SK-N-SH (cell line): ENCODE measurements at regions not wholly inside any gene's neighbourhood (a gene's known extent, or its start where the extent isn't known, plus 50 kb on each side); places are given as distances from the start of the nearest gene placed in this dataset.

ENCODE experiments used
- CTCF ChIA-PET: fragments of 300-600, 350-600 bp; formaldehyde crosslinking; extraction: SDS; loops from one replicate; lab custom pipeline; 2021; lab: Yijun Ruan, JAX
- POLR2A ChIA-PET: fragments of 350-600 bp; sonication (Branson Sonifier 250); formaldehyde crosslinking; extraction: SDS; loops from one replicate; lab custom pipeline; 2020; ENCODE audit warnings: antibody characterized with exemption, inconsistent platforms; lab: Yijun Ruan, JAX
- DNase-seq: peaks from one replicate; pipeline ENCODE4 v3.0.0; 2012
- H2AFZ ChIP-seq: fragments of 200-600 bp; sonication (generic); 2 replicates; pipeline ENCODE4 v1.8.1; 2016; ENCODE audit warnings: antibody characterized with exemption, mild to moderate bottlenecking, low read depth
- H3F3A ChIP-seq: fragments of 200-600 bp; sonication (generic); replicated peaks from 2 replicates; pipeline ENCODE3; 2016; ENCODE audit warnings: antibody characterized with exemption, mild to moderate bottlenecking; ENCODE audit not compliant: insufficient read depth
- H3K27ac ChIP-seq, 2 experiments: fragments of 200-500 bp in 1 of 2; fragments of 200-600 bp in 1 of 2; sonication (Bioruptor generic) in 1 of 2; sonication (generic), shearing (Covaris generic) in 1 of 2; 2 replicates each; pipeline versions ENCODE4 v1.5.1 to v1.6.1; 2014 to 2016; ENCODE audit warnings: low read depth in 2 of 2, inconsistent platforms in 1 of 2, low read length in 1 of 2, mild to moderate bottlenecking in 1 of 2, mixed read lengths in 1 of 2
- H3K27me3 ChIP-seq: fragments of 200-600 bp; sonication (generic), shearing (Covaris generic); 2 replicates; pipeline ENCODE4 v1.6.1; 2016; ENCODE audit warnings: mixed run types; ENCODE audit not compliant: insufficient read depth
- H3K36me3 ChIP-seq, 2 experiments: fragments of 200-500 bp in 1 of 2; fragments of 200-600 bp in 1 of 2; sonication (Bioruptor generic) in 1 of 2; sonication (generic) in 1 of 2; replicated peaks in 1 of 2; 2 replicates each; pipeline versions ENCODE3 to v1.5.1; 2014 to 2016; ENCODE audit warnings: low read length in 1 of 2, mild to moderate bottlenecking in 1 of 2; ENCODE audit not compliant: insufficient read depth in 2 of 2, control insufficient read depth in 1 of 2
- H3K4me1 ChIP-seq, 2 experiments: fragments of 200-500 bp in 1 of 2; fragments of 200-600 bp in 1 of 2; sonication (Bioruptor generic) in 1 of 2; sonication (generic), shearing (Covaris generic) in 1 of 2; 2 replicates each; pipeline versions ENCODE4 v1.5.1 to v1.6.1; 2014 to 2016; ENCODE audit warnings: low read depth in 1 of 2, low read length in 1 of 2, mixed run types in 1 of 2; ENCODE audit not compliant: insufficient read depth in 2 of 2, control insufficient read depth in 1 of 2
- H3K4me2 ChIP-seq: fragments of 200-600 bp; sonication (generic), shearing (Covaris generic); 2 replicates; pipeline ENCODE4 v1.6.1; 2017; ENCODE audit warnings: mixed run types
- H3K4me3 ChIP-seq, 2 experiments: fragments of 200-500 bp in 1 of 2; fragments of 200-600 bp in 1 of 2; sonication (Bioruptor generic) in 1 of 2; sonication (generic), shearing (Covaris generic) in 1 of 2; 2 replicates each; pipeline versions ENCODE4 v1.5.1 to v1.8.1; 2014 to 2016; ENCODE audit warnings: low read depth in 2 of 2, inconsistent platforms in 1 of 2, low read length in 1 of 2, mild to moderate bottlenecking in 1 of 2, mixed read lengths in 1 of 2, moderate library complexity in 1 of 2
- H3K79me2 ChIP-seq: fragments of 200-600 bp; sonication (generic); 2 replicates; pipeline ENCODE4 v1.8.1; 2017; ENCODE audit warnings: mild to moderate bottlenecking; ENCODE audit not compliant: insufficient read depth
- H3K9ac ChIP-seq: fragments of 200-600 bp; sonication (generic); 2 replicates; pipeline ENCODE4 v1.6.1; 2017; ENCODE audit warnings: mixed run types
- H3K9me2 ChIP-seq: fragments of 200-600 bp; sonication (generic); 2 replicates; pipeline ENCODE4 v1.6.1; 2017; ENCODE audit warnings: mixed run types
- H3K9me3 ChIP-seq: fragments of 200-600 bp; sonication (generic); 2 replicates; pipeline ENCODE4 v1.6.1; 2017; ENCODE audit warnings: mixed run types, mild to moderate bottlenecking, moderate library complexity
- H4K20me1 ChIP-seq: fragments of 200-600 bp; sonication (generic); 2 replicates; pipeline ENCODE4 v1.6.1; 2017; ENCODE audit warnings: mild to moderate bottlenecking, mixed run types; ENCODE audit not compliant: insufficient read depth
- CHD2 ChIP-seq: fragments of 150-350 bp; IDR thresholded peaks from 2 replicates; pipeline ENCODE4 v1.6.1; 2018; ENCODE audit warnings: low read length; ENCODE audit not compliant: partially characterized antibody
- ELF1 ChIP-seq: IDR thresholded peaks from 2 replicates; pipeline ENCODE4 v1.4.0; 2012
- FOSL2 ChIP-seq: IDR thresholded peaks from 2 replicates; pipeline ENCODE4 v1.4.0; 2012; ENCODE audit warnings: low read depth, mild to moderate bottlenecking, moderate library complexity, borderline replicate concordance
- FOXJ3 ChIP-seq: sonication (generic); formaldehyde crosslinking; IDR thresholded peaks from 2 replicates; pipeline ENCODE4 v1.5.1; 2020; ENCODE audit warnings: mild to moderate bottlenecking, missing genetic modification reagents
- GABPA ChIP-seq: IDR thresholded peaks from 2 replicates; pipeline ENCODE4 v1.4.0; 2012; ENCODE audit warnings: low read depth, mild to moderate bottlenecking
- GATA2 ChIP-seq: sonication (generic); formaldehyde crosslinking; IDR thresholded peaks from 2 replicates; pipeline ENCODE4 v1.5.0; 2020; ENCODE audit warnings: mild to moderate bottlenecking, missing genetic modification reagents
- IRF3 ChIP-seq: fragments of 150-350 bp; IDR thresholded peaks from 2 replicates; pipeline ENCODE4 v1.6.1; 2016; ENCODE audit warnings: mild to moderate bottlenecking, low read depth, low read length
- MEF2A ChIP-seq: IDR thresholded peaks from 2 replicates; pipeline ENCODE4 v1.4.0; 2012; ENCODE audit warnings: low read depth, borderline replicate concordance
- MXI1 ChIP-seq: IDR thresholded peaks from 2 replicates; pipeline ENCODE4 v1.6.1; 2012; ENCODE audit warnings: mild to moderate bottlenecking, low read depth, low read length, improper control_type of control experiment
- NFIC ChIP-seq: IDR thresholded peaks from 2 replicates; pipeline ENCODE4 v1.4.0; 2012; ENCODE audit warnings: borderline replicate concordance
- POLR2AphosphoS5 ChIP-seq: IDR thresholded peaks from 2 replicates; pipeline ENCODE4 v1.6.1; 2012; ENCODE audit warnings: low read depth, low read length
- RAD21 ChIP-seq: IDR thresholded peaks from 2 replicates; pipeline ENCODE4 v1.6.1; 2012; ENCODE audit warnings: mild to moderate bottlenecking, low read length
- RFX5 ChIP-seq: IDR thresholded peaks from 2 replicates; pipeline ENCODE4 v1.6.1; 2012; ENCODE audit warnings: mild to moderate bottlenecking, improper control_type of control experiment, low read length
- RXRA ChIP-seq: IDR thresholded peaks from 2 replicates; pipeline ENCODE4 v1.4.0; 2012; ENCODE audit warnings: low read depth, mild to moderate bottlenecking, borderline replicate concordance
- SIN3A ChIP-seq: IDR thresholded peaks from 2 replicates; pipeline ENCODE4 v1.6.1; 2012; ENCODE audit warnings: low read depth, mild to moderate bottlenecking, low read length, moderate library complexity, borderline replicate concordance
- USF1 ChIP-seq: IDR thresholded peaks from 2 replicates; pipeline ENCODE4 v1.4.0; 2012; ENCODE audit warnings: low read depth, borderline replicate concordance
- YY1 ChIP-seq: IDR thresholded peaks from 2 replicates; pipeline ENCODE4 v1.4.0; 2012; ENCODE audit warnings: low read depth, mild to moderate bottlenecking
- WGBS: methylation state at CpG from one replicate; pipeline ENCODE4 v1.1.6; 2017; ENCODE audit warnings: low lambda C conversion rate; 5-methylcytosine and 5-hydroxymethylcytosine counted together
- TF ChIP-seq, protein P1 (sequence below): IDR thresholded peaks from 2 replicates; pipeline ENCODE4 v1.6.1; 2012; ENCODE audit warnings: mild to moderate bottlenecking, low read depth, low read length, moderate library complexity
- TF ChIP-seq, protein P2 (sequence below): IDR thresholded peaks from 2 replicates; pipeline ENCODE4; 2012

GRCh38 chr7:12965767-12966166 lies 278.3 kb downstream of the ARL4A start:
- Histone ChIP-seq H3K4me3 (no peak overlapping the region), H2AFZ (no peak overlapping the region), H3K9me3 (no peaks in the 10 kb centered on the region), H3K27ac (no peak overlapping the region), H3K4me1 (no peaks in the 10 kb centered on the region), H3F3A (no peaks in the 10 kb centered on the region), H3K9ac (no peak overlapping the region), H3K4me2 (no peak overlapping the region), H3K36me3 (no peaks in the 10 kb centered on the region), H3K9me2 (no peaks in the 10 kb centered on the region; the same call in 1 of the 2 replicates), H3K27me3 (0 out of 2 replicates have a peak, but pooled peaks cover 3% of the 10 kb centered on the region), H4K20me1 (no peaks in the 10 kb centered on the region), H3K79me2 (no peaks in the 10 kb centered on the region)
- 9% methylated on average over 2 of the region's 2 CpGs for WGBS
- no peak for DNase-seq
- ChIA-PET CTCF (interaction anchor here (1.4 kb wide), 1 partner anchor 11 kb away, joined by 3 read pairs; no protein-coding TSS in a partner anchor), POLR2A (no interaction called here)
- TF ChIP-seq RXRA: no peak
- no peak for TF ChIP-seq FOXJ3
- no peak for TF ChIP-seq USF1
- TF ChIP-seq MXI1: no peak
- no peak for TF ChIP-seq RFX5
- no peak for TF ChIP-seq ELF1
- TF ChIP-seq RAD21: no peak
- TF ChIP-seq, protein P1, sequence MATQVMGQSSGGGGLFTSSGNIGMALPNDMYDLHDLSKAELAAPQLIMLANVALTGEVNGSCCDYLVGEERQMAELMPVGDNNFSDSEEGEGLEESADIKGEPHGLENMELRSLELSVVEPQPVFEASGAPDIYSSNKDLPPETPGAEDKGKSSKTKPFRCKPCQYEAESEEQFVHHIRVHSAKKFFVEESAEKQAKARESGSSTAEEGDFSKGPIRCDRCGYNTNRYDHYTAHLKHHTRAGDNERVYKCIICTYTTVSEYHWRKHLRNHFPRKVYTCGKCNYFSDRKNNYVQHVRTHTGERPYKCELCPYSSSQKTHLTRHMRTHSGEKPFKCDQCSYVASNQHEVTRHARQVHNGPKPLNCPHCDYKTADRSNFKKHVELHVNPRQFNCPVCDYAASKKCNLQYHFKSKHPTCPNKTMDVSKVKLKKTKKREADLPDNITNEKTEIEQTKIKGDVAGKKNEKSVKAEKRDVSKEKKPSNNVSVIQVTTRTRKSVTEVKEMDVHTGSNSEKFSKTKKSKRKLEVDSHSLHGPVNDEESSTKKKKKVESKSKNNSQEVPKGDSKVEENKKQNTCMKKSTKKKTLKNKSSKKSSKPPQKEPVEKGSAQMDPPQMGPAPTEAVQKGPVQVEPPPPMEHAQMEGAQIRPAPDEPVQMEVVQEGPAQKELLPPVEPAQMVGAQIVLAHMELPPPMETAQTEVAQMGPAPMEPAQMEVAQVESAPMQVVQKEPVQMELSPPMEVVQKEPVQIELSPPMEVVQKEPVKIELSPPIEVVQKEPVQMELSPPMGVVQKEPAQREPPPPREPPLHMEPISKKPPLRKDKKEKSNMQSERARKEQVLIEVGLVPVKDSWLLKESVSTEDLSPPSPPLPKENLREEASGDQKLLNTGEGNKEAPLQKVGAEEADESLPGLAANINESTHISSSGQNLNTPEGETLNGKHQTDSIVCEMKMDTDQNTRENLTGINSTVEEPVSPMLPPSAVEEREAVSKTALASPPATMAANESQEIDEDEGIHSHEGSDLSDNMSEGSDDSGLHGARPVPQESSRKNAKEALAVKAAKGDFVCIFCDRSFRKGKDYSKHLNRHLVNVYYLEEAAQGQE: no peak
- TF ChIP-seq YY1: no peak
- TF ChIP-seq CHD2: no peak
- TF ChIP-seq, protein P2, sequence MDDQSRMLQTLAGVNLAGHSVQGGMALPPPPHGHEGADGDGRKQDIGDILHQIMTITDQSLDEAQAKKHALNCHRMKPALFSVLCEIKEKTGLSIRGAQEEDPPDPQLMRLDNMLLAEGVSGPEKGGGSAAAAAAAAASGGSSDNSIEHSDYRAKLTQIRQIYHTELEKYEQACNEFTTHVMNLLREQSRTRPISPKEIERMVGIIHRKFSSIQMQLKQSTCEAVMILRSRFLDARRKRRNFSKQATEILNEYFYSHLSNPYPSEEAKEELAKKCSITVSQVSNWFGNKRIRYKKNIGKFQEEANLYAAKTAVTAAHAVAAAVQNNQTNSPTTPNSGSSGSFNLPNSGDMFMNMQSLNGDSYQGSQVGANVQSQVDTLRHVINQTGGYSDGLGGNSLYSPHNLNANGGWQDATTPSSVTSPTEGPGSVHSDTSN: no peak
- TF ChIP-seq NFIC: no peak

- no peak overlapping the region for H2AFZ ChIP-seq
- H3F3A ChIP-seq: no peaks in the 10 kb centered on the region
- no peak overlapping the region for H3K4me2 ChIP-seq
- H3K79me2 ChIP-seq: no peaks in the 10 kb centered on the region
- POLR2A ChIA-PET: no interaction called here
- no peak overlapping the region for H3K27ac ChIP-seq
- H3K4me1 ChIP-seq: no peaks in the 10 kb centered on the region
- H3K27me3 ChIP-seq: 0 out of 2 replicates have a peak, but pooled peaks cover 7% of the 10 kb centered on the region
- H3K9ac ChIP-seq: no peak overlapping the region
- CTCF ChIA-PET: no interaction called here
- no peaks in the 10 kb centered on the region; the same call in 1 of the 2 replicates for H3K9me2 ChIP-seq
- WGBS: 24% methylated on average over 3 of the region's 3 CpGs
- H4K20me1 ChIP-seq: no peaks in the 10 kb centered on the region
- no peaks in the 10 kb centered on the region for H3K9me3 ChIP-seq
- DNase-seq: no peak
- no peaks in the 10 kb centered on the region for H3K36me3 ChIP-seq
- H3K4me3 ChIP-seq: no peak overlapping the region
- TF ChIP-seq GATA2 (CRISPR knock-in tag) (no peak), MEF2A (no peak), IRF3 (no peak), SIN3A (no peak), GABPA (no peak), POLR2AphosphoS5 (no peak), ELF1 (no peak), FOSL2 (no peak)
- TF ChIP-seq, protein P2: no peak
Observed at GRCh38 chr7:12967322-12967721, 279.9 kb downstream of the ARL4A start.
